ENCODE measurements at regions not wholly inside any gene's neighbourhood (a gene's known extent, or its start where the extent isn't known, plus 50 kb on each side); places are given as distances from the start of the nearest gene placed in this dataset.

- DNase-seq = peak; percentile 1
- in situ Hi-C loops (cut with HindIII; ENCODE audit: low pct_ligation_motif_present, low pct_unique_long_range_greater_than_20kb, low sequenced_read_pairs) = no loop called here
These were observed 144.1 kb upstream of the CTTNBP2NL start for GRCh38 chr1:112251766-112252506.

GRCh38 chr1:112253366-112253765 lies 142.6 kb upstream of the CTTNBP2NL start:
- in situ Hi-C loops (cut with HindIII; ENCODE audit: low pct_ligation_motif_present, low pct_unique_long_range_greater_than_20kb, low sequenced_read_pairs) = no loop called here
- no peak for DNase-seq

- in situ Hi-C loops (cut with HindIII; ENCODE audit: low pct_ligation_motif_present, low pct_unique_long_range_greater_than_20kb, low sequenced_read_pairs) = no loop called here
- DNase-seq = no peak
These were observed 140.9 kb upstream of the CTTNBP2NL start for GRCh38 chr1:112255080-112255479.

DNA sequence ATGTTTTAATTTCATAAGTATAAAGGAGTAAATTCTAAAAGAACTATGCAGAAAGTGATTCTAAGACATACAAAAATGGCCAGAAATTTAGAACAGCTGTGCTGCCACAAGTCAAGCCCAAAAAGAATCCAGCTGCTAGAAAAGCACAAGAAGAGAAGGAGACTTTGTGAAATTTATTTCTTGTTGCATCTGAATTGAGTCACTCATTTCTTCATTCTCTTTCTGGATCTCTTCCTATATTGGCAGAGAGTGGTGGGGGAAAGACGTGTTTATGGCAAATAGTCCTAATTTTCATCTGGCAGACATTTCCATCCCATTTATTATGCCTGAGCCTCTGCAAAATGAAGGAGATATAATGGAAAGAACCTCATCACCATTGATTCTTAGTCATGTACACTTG lies 139.6 kb upstream of the CTTNBP2NL start:
- DNase-seq = no peak

DNA sequence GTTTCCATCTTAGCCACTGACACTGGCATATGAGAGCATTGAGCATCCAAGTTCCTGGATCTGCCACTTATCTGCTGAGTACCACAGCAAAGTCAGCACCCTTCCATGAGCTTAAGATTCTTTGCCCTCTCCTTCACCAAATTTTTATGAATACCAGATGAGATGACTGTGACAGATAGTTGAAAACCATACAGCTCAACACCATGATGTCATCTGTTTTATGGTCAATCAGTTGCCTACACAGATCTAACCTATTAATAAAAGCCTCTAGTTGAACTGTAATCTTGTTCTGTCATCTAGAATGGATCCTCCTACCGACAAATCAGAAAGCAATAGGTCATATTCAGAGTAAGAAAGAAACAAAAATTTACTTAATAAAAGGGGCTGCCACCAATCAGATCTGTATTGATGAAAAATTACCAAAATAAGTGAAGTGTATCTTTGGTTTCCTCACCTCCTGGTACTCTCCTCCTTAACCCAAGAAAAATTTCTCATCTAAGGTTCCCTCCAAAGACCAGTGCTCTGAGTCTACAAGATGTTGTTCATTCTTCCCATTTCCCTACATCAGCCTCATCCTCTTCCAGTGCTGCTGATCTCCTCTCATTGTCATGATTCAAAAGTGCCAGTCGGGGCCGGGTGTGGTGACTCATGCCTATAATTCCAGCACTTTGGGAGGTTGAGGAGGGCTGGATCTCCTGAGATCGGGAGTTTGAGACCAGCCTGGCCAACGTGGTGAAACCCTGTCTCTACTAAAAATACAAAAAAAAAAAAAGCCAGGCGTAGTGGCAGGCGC lies 138.8 kb upstream of the CTTNBP2NL start:
- DNase-seq = no peak
- in situ Hi-C loops (cut with HindIII; ENCODE audit: low pct_ligation_motif_present, low pct_unique_long_range_greater_than_20kb, low sequenced_read_pairs) = no loop called here

More for the DNA sequence above, 139.6 kb upstream of the CTTNBP2NL start:
- in situ Hi-C loops (cut with HindIII; ENCODE audit: low pct_ligation_motif_present, low pct_unique_long_range_greater_than_20kb, low sequenced_read_pairs) = no loop called here

GRCh38 chr1:112260699-112261098 lies 135.3 kb upstream of the CTTNBP2NL start:
- no peak for DNase-seq
- in situ Hi-C loops (cut with HindIII; ENCODE audit: low pct_ligation_motif_present, low pct_unique_long_range_greater_than_20kb, low sequenced_read_pairs) = no loop called here

- in situ Hi-C loops (cut with HindIII; ENCODE audit: low pct_ligation_motif_present, low pct_unique_long_range_greater_than_20kb, low sequenced_read_pairs) = no loop called here
- DNase-seq = no peak
These were observed 133.7 kb upstream of the CTTNBP2NL start for GRCh38 chr1:112262316-112262715.

DNA sequence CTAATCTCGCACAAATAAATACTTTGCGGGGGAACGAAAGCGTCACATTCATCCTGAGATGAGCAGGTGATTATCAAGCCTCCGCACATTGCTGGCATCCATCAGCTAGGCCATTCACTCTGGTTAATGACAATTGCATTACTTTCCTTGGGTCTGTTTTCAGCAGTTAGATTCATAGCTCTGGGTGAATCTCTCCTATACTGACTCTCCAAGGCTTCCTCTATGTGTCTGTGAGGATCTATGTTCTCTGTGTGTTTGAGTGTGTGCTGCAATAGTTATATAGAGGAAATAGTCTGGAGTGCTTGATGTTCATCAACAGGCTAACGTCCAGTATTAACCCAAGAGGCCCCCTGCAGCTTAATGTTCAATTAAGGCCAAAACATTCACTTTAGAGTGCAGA lies 133.0 kb upstream of the CTTNBP2NL start:
- no peak for DNase-seq
- in situ Hi-C loops (cut with HindIII; ENCODE audit: low pct_ligation_motif_present, low pct_unique_long_range_greater_than_20kb, low sequenced_read_pairs) = no loop called here

DNA sequence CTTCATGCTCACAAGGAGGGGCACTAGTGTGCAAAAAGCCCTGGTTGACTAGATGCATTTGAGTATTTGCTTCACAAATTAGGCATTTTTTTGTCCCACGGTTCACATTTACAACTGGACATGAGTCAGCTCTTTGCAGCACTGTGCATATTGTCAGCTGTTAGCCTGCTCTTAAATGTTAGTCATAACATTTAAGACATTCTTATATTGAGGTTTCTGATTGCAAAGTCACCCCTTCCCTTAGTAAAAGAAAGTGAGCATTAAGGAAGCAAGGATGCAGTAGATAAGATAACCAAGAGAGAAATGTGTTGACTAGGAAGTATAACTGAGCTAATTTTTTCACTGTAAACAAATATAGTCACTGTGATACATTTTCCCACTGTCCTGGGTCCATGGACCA lies 132.6 kb upstream of the CTTNBP2NL start:
- DNase-seq = no peak
- in situ Hi-C loops (cut with HindIII; ENCODE audit: low pct_ligation_motif_present, low pct_unique_long_range_greater_than_20kb, low sequenced_read_pairs) = no loop called here

GRCh38 chr1:112264010-112264409 lies 132.0 kb upstream of the CTTNBP2NL start:
- no peak for DNase-seq
- in situ Hi-C loops (cut with HindIII; ENCODE audit: low pct_ligation_motif_present, low pct_unique_long_range_greater_than_20kb, low sequenced_read_pairs) = no loop called here

DNA sequence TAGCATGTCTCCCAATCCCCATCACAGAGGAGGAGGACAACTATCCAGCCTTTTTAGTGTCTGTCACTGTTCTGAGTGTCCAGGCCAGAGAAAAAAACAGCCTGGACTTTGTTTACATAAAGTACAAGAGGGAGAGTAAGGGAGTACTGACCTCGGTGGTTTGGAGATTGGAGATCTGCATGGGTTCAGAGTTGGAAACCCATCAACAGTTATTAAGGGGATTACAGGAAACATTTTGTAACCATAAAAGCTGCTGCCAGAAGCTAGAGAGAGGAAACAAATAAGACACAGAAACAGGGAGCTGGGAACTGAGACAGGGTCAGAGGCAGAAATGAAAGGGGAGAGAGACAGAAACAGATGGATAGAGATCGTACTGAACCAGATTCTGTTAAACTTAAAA lies 131.5 kb upstream of the CTTNBP2NL start:
- DNase-seq = no peak
- in situ Hi-C loops (cut with HindIII; ENCODE audit: low pct_ligation_motif_present, low pct_unique_long_range_greater_than_20kb, low sequenced_read_pairs) = no loop called here

GRCh38 chr1:112265931-112266330 lies 130.1 kb upstream of the CTTNBP2NL start:
- in situ Hi-C loops (cut with HindIII; ENCODE audit: low pct_ligation_motif_present, low pct_unique_long_range_greater_than_20kb, low sequenced_read_pairs) = no loop called here
- DNase-seq = no peak

GRCh38 chr1:112267206-112267605 lies 128.8 kb upstream of the CTTNBP2NL start:
- in situ Hi-C loops (cut with HindIII; ENCODE audit: low pct_ligation_motif_present, low pct_unique_long_range_greater_than_20kb, low sequenced_read_pairs) = no loop called here
- no peak for DNase-seq

DNA sequence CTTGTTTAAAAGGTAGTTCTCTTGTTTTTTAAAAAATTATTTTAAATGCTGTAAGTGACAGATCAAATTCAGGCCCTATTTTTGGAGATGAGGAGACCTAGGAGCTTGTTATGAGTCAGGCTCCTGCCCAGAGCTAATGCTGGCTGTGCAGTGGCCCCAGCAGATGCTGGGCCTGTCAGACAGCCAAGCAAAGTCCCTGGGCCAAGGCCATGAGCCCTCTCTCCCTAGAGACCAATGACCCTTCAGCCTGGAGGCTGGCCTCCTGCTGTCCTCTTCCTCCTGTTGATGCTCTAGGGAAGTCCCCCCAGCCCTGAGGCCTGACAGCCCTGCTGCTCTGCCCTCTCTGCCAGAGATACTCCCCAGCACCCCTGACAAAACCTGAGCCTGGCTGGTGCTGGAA lies 128.1 kb upstream of the CTTNBP2NL start:
- no peak for DNase-seq
- in situ Hi-C loops (cut with HindIII; ENCODE audit: low pct_ligation_motif_present, low pct_unique_long_range_greater_than_20kb, low sequenced_read_pairs) = no loop called here

GRCh38 chr1:112268408-112268807 lies 127.6 kb upstream of the CTTNBP2NL start:
- DNase-seq = no peak
- in situ Hi-C loops (cut with HindIII; ENCODE audit: low pct_ligation_motif_present, low pct_unique_long_range_greater_than_20kb, low sequenced_read_pairs) = no loop called here

- DNase-seq = no peak
- in situ Hi-C loops (cut with HindIII; ENCODE audit: low pct_ligation_motif_present, low pct_unique_long_range_greater_than_20kb, low sequenced_read_pairs) = no loop called here
These were observed 124.7 kb upstream of the CTTNBP2NL start for GRCh38 chr1:112271270-112271669.

DNA sequence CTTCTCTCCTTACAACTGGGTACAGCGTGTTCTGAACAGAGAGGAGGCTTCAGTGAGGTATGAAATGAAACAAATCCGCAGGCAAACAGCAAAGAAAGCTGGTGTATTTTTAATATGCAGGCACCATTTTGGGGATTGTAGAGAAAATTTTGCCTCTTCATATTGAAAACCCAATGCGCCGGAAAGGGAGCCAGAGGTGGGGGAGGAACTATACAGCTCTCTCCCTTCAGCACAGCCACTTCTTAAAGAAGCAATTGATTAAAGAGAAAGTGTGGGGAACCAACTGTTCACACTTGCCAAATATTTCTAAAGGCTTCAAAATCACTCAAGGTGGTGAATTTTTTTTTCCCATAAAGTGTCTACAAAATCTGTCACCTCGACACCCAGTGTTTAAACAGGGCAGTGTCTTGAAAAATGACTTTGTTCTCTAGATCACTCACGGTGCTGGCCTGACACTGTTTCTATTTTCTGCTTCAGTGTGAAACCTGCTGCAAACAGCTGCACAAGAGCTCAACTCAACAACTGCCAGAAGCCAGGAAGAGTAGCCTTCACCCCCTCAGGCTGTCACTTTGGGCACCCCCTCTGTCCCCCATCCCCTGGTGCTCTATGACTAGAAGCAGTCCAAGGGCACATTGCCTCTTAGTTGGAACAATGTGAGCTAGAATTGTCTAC lies 123.8 kb upstream of the CTTNBP2NL start:
- in situ Hi-C loops (cut with HindIII; ENCODE audit: low pct_ligation_motif_present, low pct_unique_long_range_greater_than_20kb, low sequenced_read_pairs) = no loop called here

DNA sequence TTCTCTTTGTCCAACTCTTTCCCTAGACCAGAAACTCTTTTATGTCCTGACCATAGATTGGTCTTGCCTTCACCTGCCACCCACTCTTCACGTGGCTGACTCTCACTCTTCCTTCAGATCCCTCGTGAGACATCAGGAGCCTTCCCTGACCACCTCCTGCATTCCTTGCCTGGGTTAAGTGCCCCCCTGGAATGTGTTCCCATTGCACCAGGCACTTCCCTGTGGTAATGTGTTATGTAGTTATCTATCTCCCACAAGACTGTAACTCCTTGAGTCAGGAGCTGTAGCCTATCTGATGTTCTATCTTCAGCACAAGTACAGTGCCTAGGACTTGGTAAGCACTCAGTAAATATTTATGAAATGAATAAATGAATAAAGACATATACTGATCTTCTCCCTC lies 111.2 kb upstream of the CTTNBP2NL start:
- DNase-seq = no peak
- in situ Hi-C loops (cut with HindIII; ENCODE audit: low pct_ligation_motif_present, low pct_unique_long_range_greater_than_20kb, low sequenced_read_pairs) = no loop called here

More for the DNA sequence above, 123.8 kb upstream of the CTTNBP2NL start:
- no peak for DNase-seq

DNA sequence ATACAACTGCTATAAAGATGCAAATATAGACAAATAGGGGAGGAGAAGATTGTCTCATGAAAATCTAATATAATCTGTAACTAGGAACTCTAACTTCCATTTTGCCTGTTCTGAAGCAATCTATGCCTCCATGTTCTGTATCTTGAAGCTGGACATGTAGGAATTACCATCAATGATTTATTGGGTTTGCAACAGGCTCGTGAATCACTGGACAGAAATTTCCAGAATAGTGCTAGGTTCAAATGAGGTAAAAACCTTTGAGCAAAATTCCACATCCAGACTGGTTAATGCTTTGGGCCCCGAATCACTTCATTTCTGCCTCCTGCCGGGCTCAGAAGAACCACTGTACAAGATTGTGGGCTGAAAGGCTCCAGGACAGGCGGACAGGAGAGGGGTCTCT lies 110.7 kb upstream of the CTTNBP2NL start:
- DNase-seq = no peak
- in situ Hi-C loops (cut with HindIII; ENCODE audit: low pct_ligation_motif_present, low pct_unique_long_range_greater_than_20kb, low sequenced_read_pairs) = no loop called here

Measured in ACHN (cell line).